Erythroblast (primary cell): ENCODE measurements at regions not wholly inside any gene's neighbourhood (a gene's known extent, or its start where the extent isn't known, plus 50 kb on each side); places are given as distances from the start of the nearest gene placed in this dataset.

Source experiments
- GATA1 ChIP-seq: IDR thresholded peaks from 2 replicates; pipeline ENCODE4 v1.6.1; 2011; ENCODE audit warnings: low read depth, mild to moderate bottlenecking, control low read depth, low read length, moderate library complexity
- POLR2A ChIP-seq: IDR thresholded peaks from 2 replicates; pipeline ENCODE4 v1.6.1; 2011; ENCODE audit warnings: mild to moderate bottlenecking, low read length

DNA sequence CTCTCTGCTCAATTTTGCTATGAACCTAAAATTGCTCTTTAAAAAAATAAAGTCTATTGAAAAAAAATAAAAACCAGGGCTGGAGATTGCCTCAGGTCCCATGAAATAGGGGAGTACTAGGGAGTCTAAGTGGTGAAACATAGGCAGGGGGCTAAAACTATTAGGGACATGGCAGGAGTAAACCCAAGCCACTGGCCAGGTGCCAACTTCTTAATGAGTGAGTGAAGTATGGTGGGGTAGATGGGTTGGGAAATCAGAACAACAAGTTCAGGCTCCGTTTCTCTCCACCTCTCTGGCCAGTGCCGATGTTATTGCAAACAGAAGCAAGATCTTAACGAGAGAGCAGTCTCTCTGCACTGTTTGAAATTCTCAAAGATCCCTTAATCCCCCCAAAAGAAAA is 322.4 kb upstream of the CDH5 start:
- TF ChIP-seq POLR2A (no peak), GATA1 (no peak)
